Activated CD4-positive, alpha-beta T cell treated with anti-CD3 and anti-CD28 coated beads, Interleukin-2, amount 50 U/mL, for 16 hours (primary cell): ENCODE measurements at regions not wholly inside any gene's neighbourhood (a gene's known extent, or its start where the extent isn't known, plus 50 kb on each side); places are given as distances from the start of the nearest gene placed in this dataset.
"Not testable (repeated sequence)": the region's sequence is repeated elsewhere in the genome, so short reads cannot be mapped to it uniquely, and the experiment has no call there.

Experiments used
- DNase-seq: peaks from one replicate; pipeline ENCODE4 v3.0.0-alpha.2; 2020

DNA sequence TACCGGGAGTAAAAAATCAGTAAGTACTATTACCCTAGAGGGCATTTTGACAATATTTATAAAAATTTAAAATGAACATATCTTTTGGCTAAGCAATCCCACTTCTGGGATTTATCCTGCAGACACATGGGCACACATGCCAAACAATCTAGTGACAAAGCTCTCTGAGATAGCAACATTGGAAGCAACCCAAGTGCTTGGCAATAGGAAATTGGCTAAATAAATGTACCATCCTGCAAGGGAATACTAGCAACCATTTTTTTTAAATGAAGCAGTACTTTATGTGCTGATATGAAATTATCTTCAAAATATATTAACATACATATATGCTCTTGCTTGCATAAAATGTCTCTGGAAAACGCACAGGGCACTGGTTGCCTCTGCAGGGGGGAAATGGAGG, 133.8 kb downstream of the SNX5 start:
- DNase-seq, result no peak

DNA sequence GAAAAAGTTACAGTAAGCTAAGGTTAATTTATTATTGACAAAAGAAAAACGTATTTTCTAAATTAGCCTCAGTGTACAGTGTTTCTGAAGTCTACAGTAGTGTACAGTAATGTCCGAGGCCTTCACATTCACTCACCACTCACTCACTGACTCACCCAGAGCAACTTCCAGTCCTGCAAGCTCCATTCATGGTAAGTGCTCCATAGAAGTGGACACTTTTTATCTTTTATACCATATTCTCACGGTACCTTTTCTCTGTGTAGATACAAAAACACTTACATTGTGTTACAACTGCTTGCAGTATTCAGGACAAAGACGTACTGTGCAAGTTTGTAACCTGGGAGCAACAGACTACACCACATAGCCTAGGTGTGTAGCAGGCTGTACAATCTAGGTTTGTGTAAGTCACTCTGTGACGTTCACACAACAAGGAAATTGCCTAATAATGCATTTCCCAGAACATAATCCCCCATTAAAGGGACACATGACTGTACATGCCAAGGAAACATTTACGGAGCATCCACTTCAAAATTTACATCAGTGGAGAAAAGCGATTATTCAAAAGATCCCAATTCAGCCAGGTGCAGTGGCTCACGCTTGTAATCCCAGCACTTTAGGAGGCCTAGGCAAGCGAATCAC, 133.4 kb downstream of the BANF2 start:
- no peak for DNase-seq

DNA sequence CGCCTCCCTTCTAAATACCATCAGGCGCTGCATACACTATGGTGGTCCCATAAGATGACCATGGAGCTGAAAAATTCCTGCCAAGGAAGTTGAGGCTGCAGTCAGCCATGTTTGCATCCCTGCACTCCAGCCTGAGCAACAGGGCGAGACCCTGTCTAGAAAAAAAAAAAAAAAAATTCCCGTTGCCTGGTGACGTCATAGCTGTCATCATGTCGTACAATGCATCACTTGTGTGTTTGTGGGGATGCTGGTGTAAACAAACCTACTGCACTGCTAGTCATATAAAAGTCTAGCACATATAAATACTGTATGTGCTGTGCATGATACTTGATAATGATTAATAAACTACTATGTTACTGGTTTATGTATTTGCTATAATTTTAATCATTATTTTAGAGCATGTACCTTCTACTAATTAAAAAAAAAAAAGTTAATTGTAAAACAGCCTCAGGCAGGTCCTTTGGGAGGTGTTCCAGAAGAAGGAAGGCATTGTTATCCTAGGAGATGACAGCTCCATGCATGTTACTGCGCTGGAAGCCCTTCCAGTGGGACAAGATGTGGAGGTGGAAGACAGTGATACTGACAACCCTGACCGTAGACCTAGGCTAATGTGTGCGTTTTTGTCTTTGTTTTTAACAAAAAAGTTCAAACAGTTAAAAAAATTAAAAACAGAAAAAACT, 132.6 kb downstream of the BANF2 start:
- no peak for DNase-seq

DNA sequence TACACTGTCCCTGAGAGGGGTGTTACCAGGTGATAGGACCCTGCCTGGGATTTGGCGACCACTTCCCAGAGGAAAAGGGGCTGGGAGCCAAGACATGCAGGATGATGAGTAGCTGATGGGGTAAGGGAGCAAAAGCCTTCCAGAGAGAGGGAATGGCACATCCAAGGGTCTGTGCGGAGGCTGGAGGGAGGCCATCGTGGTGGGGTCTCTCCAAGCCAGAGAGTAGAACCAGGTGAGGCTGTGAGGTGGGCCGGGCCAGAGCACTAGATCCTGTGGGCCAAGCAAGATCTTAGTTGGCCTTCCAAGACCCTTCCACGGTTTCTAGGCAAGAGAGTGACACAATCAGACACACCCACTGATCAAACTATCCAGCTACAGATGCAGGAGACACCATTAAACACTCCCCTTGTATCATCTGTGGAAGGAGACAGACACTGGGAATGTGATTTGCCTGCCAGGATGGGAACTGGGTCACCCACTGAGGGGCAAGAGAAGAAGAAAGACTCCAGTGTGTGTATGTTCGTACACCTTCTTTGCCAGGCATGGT, 128.9 kb downstream of the BANF2 start:
- DNase-seq, result no peak

DNA sequence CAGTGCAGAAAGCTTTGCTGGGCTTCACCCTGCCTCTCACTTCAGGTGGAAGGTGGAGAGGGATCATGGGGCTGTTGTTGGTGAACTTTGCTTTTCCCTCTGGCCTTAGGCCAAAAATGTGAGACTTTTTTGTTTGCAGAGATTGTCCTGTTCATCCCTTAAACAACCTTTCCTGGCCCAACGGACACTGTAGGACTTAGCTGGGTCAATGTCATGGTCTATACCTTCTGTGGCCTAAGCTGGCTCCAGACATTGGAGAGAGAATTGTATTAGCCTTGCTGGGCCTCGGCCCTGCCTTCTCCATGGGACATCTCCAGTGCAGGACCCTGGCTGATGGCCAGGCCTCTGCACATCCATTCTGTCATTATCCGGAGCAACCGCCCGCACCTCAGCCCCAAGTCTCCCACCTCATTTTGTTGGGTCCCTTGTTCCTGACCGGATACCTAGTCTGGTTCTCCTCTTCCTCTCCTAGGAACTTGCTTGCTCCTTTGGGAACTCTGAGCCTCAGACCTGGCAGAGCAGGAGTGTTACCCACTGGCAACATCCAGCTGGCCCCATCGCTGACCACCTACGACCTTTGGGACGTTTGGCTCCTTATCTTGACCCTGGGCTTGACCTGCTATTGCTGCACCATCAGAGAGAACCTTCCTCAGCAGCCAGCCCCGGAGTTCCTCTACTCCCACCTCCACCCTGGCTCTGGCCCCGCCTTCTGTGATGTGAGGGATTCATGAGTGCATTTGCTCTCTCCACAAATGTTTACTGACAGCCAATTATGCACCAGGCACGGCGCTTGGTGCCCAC, 128.2 kb downstream of the BANF2 start:
- no peak for DNase-seq

DNA sequence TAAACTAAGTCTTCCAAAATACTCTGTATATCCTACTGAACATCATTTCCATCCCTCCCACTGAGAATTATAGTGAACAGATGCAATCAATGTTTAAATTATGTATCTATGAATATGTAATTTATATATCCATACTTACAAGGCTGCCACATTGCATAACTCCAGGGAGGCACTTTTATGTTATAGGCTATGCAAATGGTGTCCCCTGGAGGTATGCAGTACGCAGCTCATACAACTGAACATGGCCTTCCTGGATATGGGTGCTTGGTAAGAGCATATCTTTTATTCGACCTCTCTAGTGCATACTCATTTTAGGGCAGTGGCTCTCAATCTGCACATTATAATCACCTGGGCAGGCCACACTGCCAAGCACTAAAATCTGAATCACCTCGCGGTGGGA, 127.3 kb downstream of the BANF2 start:
- no peak for DNase-seq

DNA sequence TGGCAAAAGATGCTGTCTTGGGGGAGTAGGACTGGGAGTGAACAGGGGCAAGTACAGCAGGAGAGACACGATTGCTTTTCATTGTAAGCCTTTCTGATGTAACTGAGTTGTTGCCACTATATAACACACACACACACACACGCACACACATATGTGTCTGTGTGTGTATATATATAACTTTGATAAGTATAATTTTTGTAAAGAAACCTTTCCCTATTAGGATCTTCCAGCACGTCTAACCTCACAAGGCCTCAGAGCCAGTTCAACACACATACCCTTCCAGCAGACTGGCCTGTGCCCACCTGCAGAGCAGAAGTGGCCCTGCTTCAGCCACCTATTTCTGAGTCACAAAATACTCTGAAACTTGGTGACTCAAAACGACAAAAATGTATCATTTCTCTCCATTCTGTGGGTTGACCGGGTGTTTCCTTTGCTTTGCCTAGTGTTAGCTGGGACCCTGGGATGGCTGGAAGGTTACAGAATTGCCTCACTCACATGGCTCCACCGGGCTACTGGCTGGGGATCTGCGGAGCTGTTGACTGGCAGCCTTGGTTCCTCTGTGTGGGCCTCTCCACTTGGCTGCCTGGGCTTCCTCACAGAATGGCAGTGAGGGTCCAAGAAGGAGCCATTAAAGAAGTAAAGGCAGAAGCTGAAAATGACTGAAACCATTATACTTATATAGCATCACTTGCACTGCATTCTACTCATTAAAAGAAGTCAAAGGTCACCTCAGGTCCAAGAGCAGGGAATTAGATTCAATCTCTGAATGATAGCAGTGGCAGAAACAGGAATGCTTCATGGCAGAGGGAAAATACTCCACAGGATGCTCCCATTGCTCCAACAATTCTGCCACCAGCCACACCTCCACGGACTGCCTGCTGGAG, 126.4 kb downstream of the BANF2 start:
- DNase-seq, result peak; percentile 73

DNA sequence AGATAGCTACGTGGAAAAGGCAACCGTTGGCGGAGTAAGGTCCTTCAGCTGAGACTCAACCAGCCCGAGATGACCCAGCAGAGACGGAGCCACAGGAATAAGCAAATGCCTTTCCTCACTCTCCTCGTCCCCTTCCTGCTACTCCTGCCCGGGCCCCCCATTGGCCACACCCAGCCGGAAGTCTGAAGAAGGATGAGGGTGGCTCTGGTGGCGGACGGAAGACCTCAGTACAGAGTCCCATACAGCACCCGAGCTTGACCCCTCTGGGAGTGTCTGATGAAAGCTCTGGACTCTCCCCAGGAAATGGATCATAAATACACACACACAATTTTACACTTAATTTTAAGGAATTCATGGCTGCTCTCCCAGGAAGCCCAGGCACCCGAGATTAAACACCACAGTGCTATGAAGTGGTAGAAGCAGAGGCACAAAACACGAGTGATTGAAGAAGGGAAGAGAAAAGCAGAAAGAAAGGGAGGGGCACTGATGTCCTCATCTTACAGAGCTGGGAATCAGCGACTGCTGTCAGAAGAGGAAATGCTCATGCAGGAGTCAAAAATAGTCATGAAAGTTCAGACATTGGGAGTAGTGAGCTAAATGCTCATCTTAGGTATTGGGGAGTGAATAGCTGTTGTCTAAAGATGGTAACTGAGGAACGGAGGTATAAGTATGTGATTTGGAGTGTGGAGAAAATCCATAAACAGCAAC, 125.6 kb downstream of the BANF2 start:
- DNase-seq, result no peak

DNA sequence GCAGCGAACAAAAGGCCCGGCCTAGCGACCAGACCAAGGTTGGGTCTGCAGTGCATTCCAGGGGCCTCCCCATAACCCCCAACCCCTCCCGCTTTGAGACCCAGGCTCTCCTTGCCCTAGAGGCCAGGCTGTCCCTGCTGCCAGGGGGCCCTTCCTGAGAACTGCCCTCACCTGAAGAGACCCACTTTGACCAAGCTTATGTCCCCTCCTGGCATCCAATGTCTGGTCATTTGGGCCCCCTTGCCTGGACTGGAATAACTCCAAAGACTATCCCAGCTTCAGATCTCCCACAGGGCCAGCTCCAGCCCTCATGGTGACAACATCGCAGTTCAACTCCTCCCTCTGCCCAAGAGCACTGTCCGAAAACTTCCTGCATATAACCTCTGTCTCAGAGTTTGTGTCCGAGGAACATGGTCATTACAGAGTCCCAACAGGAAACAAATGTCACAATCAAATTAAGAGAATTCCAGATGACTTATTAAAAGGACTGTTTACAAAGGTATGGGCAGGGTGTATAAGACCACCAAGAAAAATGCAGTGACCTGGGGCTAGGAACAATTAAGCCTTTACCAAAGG, 125.0 kb downstream of the BANF2 start:
- DNase-seq, result no peak

DNA sequence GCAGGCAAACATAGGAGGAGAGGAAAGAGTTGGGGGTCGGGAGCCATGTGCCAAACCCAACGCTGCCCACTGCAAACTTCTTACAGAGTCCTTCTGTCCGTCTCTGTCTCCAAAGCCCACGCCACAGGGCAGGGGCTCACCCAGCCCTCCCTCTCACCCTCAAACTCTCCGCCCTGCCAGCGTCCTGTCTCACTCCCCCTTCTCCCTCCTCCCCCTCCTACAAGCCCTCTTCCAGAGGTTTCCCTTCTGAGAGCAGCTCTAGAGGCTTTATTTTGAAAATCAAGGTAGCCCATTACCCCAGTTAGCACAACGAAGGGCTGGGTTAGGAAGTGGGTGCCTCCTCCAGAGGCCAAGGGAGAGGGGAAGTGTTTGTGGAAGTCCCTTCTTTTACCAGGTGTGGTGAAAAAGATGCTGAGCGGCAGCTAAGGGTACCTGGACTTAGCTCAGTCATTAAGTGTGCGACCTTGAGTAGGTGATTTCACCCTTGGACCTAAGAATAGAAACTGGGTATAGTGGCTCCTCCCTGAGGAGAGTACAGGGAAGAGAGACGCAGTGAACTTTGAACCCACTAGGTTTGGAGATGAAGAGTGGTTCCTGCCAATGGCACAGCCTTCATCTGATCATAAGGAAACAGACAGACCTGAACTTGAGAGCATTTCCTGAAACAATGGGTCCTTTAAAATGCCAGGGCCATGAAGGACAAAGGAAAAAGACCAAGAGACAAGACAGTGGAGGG, 123.8 kb downstream of the BANF2 start:
- no peak for DNase-seq

DNA sequence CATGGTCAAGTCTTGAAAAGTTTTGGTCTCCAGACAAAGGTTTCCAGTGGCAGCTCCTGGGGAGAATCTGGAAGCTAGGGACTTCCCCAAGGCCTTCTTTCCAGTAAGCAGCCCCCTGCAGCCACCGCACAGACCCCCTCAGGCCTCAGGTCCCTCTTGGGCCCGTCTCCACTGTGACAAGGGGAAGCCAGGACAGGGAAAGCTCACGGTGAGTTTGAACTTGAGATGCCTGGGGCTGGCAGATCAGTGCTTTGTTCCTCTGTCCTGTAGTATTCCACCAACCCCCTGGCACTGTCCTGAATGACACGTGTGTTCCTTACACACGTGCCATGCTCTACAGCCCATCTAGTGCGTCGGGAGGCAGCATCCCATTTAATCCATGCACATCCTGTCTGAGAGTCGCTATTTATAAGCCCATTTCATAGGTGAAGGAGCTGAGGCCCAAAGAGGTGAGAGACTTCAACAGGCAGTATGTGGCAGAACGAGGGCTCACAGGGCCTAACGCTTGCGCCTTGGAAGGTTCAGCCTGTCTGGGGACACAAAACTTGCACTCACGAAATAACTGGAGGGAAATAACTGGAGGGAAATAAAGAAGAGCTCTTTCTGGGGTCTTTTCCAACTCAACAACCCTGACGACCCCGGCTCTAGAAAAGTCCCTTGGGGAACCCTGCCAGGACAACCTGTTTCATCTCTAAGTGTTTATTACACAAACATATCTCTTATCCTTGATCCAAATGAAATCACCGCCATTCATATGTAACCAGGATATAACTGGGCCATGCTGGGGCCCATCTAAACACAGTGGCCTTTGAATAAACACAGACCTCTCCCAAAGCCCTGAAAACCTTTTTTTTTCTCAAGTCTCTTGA, 123.0 kb downstream of the BANF2 start:
- no peak for DNase-seq

DNA sequence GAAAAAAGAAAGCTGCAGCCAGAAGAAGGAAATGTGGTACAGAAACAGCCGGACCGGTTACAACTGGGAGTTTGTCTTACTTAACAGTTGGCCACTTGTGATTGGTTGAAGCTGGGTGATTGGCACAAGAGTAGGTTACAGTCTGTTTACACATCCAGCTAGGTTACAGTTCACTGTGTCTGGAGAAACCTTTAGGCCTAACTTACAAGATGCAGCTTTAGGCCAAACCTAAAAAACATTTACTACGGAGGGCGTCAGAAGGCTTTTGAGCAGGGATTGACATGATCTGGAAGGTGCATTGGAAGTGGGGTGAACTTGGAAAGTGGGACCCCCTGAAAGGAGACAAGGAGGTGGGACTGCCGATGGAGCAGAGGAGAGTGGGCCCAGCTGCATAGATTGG, 122.3 kb downstream of the BANF2 start:
- DNase-seq, result no peak

DNA sequence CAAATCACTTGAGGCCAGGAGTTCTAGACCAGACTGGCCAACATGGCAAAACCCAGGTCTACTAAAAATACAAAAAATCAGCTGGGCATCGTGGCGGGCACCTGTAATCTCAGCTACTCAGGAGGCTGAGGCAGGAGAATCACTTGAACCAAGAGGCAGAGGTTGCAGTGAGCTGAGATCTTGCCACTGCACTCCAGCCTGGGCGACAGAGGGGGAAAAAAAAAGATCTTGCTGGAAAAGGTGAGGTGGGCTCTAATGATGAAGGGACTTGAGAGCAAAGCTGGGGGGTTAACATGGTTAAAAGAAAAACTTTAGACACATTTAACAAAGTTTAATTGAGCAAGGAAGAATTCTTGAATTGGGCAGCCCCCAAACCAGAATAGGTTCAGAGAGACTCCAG, 121.8 kb downstream of the BANF2 start:
- DNase-seq, result not testable (repeated sequence)

DNA sequence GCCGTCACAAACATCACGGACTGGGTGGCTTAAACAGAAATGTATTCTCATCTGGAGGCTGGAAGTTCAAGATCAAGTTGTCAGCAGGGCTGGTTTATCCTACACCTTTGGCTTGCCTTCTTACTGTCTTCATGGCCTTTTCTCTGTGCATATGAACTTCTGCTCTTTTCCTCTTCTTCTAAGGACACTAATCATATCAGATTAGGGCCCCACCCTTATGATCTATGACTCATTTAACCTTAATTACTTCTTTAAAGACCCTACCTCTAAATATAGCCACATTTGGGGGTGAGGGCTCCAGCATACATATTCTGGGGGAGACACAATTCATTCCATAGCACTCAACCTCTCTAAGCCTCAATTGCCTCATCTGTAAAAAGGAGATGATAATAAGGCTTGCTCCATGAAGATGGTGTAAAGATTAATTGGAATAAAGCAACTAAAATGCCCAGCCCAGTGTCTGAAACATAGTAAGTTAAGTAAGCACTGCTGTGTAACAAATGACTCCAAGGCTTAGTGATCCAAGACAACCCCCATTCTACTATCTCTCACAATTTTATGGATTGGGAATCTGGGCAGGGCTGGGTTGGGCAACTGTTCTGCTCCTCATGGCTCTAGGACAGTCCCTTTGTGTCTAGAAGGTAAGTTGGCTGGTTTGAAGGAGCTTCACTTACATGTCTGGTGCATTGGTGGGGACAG, 119.8 kb downstream of the BANF2 start:
- no peak for DNase-seq

DNA sequence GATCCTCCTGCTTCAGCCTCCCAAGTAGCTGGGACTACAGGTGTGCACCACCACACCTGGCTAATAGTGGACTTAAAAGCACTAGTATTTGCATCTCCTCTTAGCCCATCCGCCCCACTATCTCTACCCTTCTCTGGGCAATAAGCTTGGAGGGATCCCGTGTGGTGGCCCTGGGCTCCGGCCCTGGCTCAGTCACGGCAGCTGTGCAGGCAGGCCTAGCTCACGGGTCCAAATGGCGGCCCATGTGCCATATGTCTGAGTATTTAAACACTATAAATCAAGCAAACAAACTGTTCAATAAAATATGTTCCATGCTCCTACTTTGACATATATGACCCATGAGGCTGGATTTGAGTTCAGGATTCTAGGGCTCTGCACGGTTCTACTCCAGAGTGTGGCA, 118.4 kb downstream of the BANF2 start:
- no peak for DNase-seq

DNA sequence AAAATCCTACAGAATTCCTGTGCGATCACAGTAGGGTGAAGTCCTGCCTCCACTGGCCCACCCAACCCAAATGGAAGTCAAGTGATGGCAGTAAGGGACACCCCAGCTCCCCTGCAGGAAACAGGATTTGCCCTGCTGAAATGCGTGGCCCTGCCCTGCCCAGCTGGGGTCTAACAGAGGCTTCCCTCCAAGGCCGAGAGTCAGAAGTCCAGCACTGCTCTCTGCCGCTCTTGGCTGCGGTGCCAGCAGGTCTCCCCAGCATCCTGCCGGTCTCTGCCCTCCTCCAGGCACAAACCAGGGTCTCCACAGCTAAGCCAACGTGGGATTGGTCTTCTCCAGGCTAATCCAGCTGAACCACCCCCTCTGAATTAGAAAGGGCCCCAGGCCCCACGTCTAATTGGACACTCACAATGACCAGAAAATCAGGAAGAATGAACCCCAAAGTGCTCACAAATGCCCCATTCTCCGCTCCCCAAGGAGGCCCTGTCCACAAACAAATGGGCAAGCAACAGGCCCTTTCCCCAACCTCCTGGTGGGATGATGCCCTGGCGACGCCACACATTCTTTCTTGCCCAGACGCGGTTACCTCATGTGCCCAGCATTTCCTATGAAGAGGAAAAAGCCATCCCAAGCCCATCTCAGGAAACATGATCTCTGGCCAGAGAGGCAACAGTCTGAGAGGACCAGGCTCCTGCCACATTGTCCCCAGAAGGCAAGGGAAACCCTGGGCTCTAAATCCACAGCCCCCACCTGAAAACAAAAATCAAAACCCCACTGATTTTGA, 117.2 kb downstream of the BANF2 start:
- DNase-seq, result no peak

DNA sequence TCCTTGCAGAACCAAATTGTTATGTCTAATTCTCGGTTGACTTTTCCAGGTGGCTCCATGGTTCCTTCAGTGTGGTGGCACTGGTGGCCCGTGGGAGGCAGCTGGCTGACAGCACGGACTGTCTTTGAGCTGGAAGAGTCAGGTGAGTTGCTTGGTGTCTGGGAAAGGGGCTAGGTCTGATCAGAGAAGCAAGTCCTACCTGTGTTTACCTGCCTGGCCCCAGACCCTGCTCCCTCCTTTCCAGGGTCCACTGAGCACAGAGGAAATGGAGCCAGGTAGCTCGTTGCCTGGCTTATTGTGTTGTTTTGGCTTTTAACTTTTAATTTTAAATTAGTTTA, 111.8 kb downstream of the BANF2 start:
- no peak for DNase-seq

DNA sequence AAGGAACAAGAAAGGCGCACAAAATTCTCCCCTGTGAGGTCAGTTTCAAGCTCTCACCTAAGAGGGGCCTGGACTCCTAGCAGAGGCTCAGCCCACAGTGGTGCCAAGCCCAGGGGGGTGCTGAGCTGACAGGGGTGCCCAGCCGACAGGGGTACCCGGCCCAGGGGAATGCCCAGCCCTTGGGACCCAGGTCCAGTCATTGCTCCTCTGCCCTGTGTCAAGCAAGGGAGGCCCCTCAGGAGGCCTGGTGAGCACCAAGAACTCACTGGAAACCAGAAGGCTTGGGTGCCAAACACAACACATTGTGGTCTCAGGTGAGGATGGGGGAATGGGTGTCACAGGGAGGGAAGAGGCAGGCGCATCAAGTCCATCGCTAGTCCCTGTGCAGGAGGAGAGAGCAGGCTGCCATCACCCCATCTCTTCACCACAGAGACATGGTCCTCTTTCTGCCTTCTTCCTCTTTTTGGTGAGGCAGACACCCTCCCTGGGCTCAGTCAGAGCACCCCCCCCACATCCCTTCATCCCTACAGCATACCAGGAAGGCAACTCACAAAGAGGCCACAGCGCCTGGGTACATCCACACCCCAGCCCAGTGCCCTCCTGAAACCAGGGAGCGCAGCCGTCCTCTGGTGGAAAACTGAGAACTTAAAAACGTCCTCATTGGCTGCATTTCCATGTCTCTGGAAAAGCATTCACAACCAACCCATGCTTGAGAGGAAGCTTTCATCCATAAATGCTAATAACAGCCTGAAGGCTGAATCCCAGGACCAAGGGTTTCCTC, 111.3 kb downstream of the BANF2 start:
- no peak for DNase-seq
